Heart left ventricle (tissue), 13 donors: ENCODE measurements at regions not wholly inside any gene's neighbourhood (a gene's known extent, or its start where the extent isn't known, plus 50 kb on each side); places are given as distances from the start of the nearest gene placed in this dataset.
"Not testable (repeated sequence)": the region's sequence is repeated elsewhere in the genome, so short reads cannot be mapped to it uniquely, and the experiment has no call there.

Experiments used
- CTCF ChIP-seq, 12 donors: fragments of 200-600 bp; sonication (generic) in 4 of 12; IDR thresholded peaks; one replicate each; pipeline versions ENCODE4 v1.5.0 to v1.8.0; 2018 to 2022; ENCODE audit warnings: antibody characterized with exemption in 12 of 12, mild to moderate bottlenecking in 5 of 12
- POLR2A ChIP-seq, 2 donors: fragments of 450-650 bp; IDR thresholded peaks; one replicate each; pipeline ENCODE4 v1.6.1; 2017; ENCODE audit warnings: antibody characterized with exemption in 2 of 2, mild to moderate bottlenecking in 2 of 2, moderate library complexity in 2 of 2
- donor health status: ischemic (EF 13 %, LVEDD 7.1; RV severe dilation, severe dysfunction).
- donor health status: DM: no; HTN: yes; CAD: no.
- donor health status: DM: no; HTN: no; CAD: no.
- donor health status: ischemic (EF 25% LVEDD 6.9; RV normal size, moderate dysfunction).
- donor health status: ischemic (EF 25% LVEDD 5.7; RV mildly dilated, moderate dysfunction).
- donor health status: ischemic (EF 35%, LVEDD 5.7; RV mildly dilated, moderate dysfunction).
- donor health status: nonischemic (EF 11% LVEDD 7.7; RV severe dilation, severe dysfunction).
- donor health status: DM: yes; HTN: yes; CAD: no.
- donor health status: PGD.
- donor health status: ischemic (EF 29% LVEDD 5.4; RV normal size, mild dysfunction).
- donor health status: nonischemic (EF 23%, LVEDD 6.1; RV moderate dilation, normal function).

GRCh38 chr11:67801397-67801796 lies 127.0 kb upstream of the ALDH3B2 start:
- TF ChIP-seq CTCF, POLR2A (IDR thresholded peaks at IDR 0.05): not testable (repeated sequence)
